ENCODE measurements at regions not wholly inside any gene's neighbourhood (a gene's known extent, or its start where the extent isn't known, plus 50 kb on each side); places are given as distances from the start of the nearest gene placed in this dataset.

DNA sequence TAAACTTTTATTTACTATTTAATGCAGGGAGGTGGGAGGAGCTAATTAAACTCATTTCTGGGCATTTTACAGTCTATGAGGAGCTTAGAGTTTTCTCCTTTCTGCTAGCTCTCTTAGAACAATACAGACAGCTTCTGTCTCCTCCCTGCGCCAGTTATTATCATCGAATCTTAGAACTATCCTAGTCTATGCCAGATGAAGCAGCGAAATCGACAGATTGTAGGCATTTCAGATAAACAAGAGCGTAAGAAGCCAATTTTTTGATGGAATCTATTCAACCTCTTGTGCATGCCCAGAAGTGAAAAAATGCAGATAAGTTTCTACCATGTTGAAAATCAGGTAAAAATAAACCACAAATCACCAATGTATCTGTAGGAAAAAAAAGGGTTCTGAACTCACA is 297.1 kb downstream of the KLF12 start:
- TF ChIP-seq, protein P1, sequence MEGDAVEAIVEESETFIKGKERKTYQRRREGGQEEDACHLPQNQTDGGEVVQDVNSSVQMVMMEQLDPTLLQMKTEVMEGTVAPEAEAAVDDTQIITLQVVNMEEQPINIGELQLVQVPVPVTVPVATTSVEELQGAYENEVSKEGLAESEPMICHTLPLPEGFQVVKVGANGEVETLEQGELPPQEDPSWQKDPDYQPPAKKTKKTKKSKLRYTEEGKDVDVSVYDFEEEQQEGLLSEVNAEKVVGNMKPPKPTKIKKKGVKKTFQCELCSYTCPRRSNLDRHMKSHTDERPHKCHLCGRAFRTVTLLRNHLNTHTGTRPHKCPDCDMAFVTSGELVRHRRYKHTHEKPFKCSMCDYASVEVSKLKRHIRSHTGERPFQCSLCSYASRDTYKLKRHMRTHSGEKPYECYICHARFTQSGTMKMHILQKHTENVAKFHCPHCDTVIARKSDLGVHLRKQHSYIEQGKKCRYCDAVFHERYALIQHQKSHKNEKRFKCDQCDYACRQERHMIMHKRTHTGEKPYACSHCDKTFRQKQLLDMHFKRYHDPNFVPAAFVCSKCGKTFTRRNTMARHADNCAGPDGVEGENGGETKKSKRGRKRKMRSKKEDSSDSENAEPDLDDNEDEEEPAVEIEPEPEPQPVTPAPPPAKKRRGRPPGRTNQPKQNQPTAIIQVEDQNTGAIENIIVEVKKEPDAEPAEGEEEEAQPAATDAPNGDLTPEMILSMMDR (IDR thresholded peaks at IDR 0.05; ENCODE audit: low read length), result no peak
- TF ChIP-seq EZH2 (IDR thresholded peaks at IDR 0.05; ENCODE audit: borderline replicate concordance, low read length), result no peak
